ENCODE measurements at regions not wholly inside any gene's neighbourhood (a gene's known extent, or its start where the extent isn't known, plus 50 kb on each side); places are given as distances from the start of the nearest gene placed in this dataset.
A peak's percentile ranks its signal among the peaks of the same experiment; 100 is the strongest.

GRCh38 chr15:38975282-38975990 lies 410.8 kb upstream of the RASGRP1 start:
- ChIA-PET POLR2A (no interaction called here), CTCF (interaction anchor here (0.9 to 1.3 kb wide), 2 partner anchors 11 to 16 kb away, joined by 3 read pairs; no protein-coding TSS in a partner anchor)
- H3K9me3 ChIP-seq: 0 out of 2 replicates have a peak, but pooled peaks cover 3% of the 10 kb centered on the region

GRCh38 chr15:38991126-38991525 lies 426.5 kb upstream of the RASGRP1 start:
- no peak overlapping the region for H3K4me2 ChIP-seq
- H3K36me3 ChIP-seq (replicated peaks in 1 of 2; ENCODE audit: control insufficient read depth in 1 of 2, insufficient read depth in 2 of 2, low read length in 1 of 2): no peaks in the 10 kb centered on the region
- TF ChIP-seq RAD21 (IDR thresholded peaks at IDR 0.05; ENCODE audit: low read length) (peak; percentile 71), SMC3 (IDR thresholded peaks at IDR 0.05; ENCODE audit: low read depth, low read length) (peak; percentile 68), JUND (IDR thresholded peaks at IDR 0.05) (no peak), MAX (IDR thresholded peaks at IDR 0.05; ENCODE audit: low read depth) (peak; percentile 18; the same call in 1 of the 2 replicates), GABPA (IDR thresholded peaks at IDR 0.05; ENCODE audit: low read depth) (no peak), CTCF (IDR thresholded peaks at IDR 0.05) (peak; percentile 64)
- H3K9me3 ChIP-seq: no peaks in the 10 kb centered on the region
- DNase-seq: peak; percentile 36
- ChIA-PET CTCF (interaction anchor here (0.6 to 3.5 kb wide), 28 partner anchors 9 to 766 kb away, joined by 3 to 27 read pairs (median 4); no protein-coding TSS in a partner anchor), POLR2A (no interaction called here)
- no peaks in the 10 kb centered on the region for H3K79me2 ChIP-seq (ENCODE audit: insufficient read depth)
- no peaks in the 10 kb centered on the region for H3K9me2 ChIP-seq
- no peak overlapping the region for H3K9ac ChIP-seq
- peak overlapping the region; percentile 16 to 48 for H3K27ac ChIP-seq (ENCODE audit: low read depth in 2 of 2, low read length in 1 of 2)
- no peak overlapping the region for H2AFZ ChIP-seq (ENCODE audit: low read depth)
- H3K27me3 ChIP-seq (ENCODE audit: insufficient read depth): no peaks in the 10 kb centered on the region
- 78% methylated on average over 4 of the region's 4 CpGs for WGBS (ENCODE audit: low lambda C conversion rate)
- H4K20me1 ChIP-seq (ENCODE audit: insufficient read depth): no peaks in the 10 kb centered on the region
- peaks cover 9 to 18% of the 10 kb centered on the region in 2 experiments; a peak in 3 of 4 replicates for H3K4me1 ChIP-seq (ENCODE audit: control insufficient read depth in 1 of 2, insufficient read depth in 2 of 2, low read depth in 1 of 2, low read length in 1 of 2)
- H3K4me3 ChIP-seq (ENCODE audit: low read depth in 2 of 2, low read length in 1 of 2): no peak overlapping the region
- peaks cover 5% of the 10 kb centered on the region for H3F3A ChIP-seq (replicated peaks; ENCODE audit: insufficient read depth)

More at GRCh38 chr15:38975282-38975990, 410.8 kb upstream of the RASGRP1 start:
- no peak for TF ChIP-seq SMC3 (IDR thresholded peaks at IDR 0.05; ENCODE audit: low read depth, low read length)
- no peak for TF ChIP-seq TAF1 (IDR thresholded peaks at IDR 0.05; ENCODE audit: borderline replicate concordance, low read depth, low read length)
- no peak for TF ChIP-seq ELF1 (IDR thresholded peaks at IDR 0.05)
- TF ChIP-seq YY1 (IDR thresholded peaks at IDR 0.05; ENCODE audit: low read depth): no peak
- TF ChIP-seq TEAD4 (IDR thresholded peaks at IDR 0.05; ENCODE audit: borderline replicate concordance, insufficient read depth): no peak
- TF ChIP-seq MXI1 (IDR thresholded peaks at IDR 0.05; ENCODE audit: low read depth, low read length): no peak
- TF ChIP-seq MEF2A (IDR thresholded peaks at IDR 0.05; ENCODE audit: borderline replicate concordance, low read depth): no peak
- TF ChIP-seq REST (IDR thresholded peaks at IDR 0.05; ENCODE audit: low read depth, low read length): no peak
- no peak for TF ChIP-seq FOXM1 (IDR thresholded peaks at IDR 0.05; ENCODE audit: low read depth)
- TF ChIP-seq FOXJ3 (CRISPR knock-in tag; IDR thresholded peaks at IDR 0.05): no peak
- H3F3A ChIP-seq (replicated peaks; ENCODE audit: insufficient read depth): peaks cover 4% of the 10 kb centered on the region
- H3K79me2 ChIP-seq (ENCODE audit: insufficient read depth): no peaks in the 10 kb centered on the region
- no peak overlapping the region for H3K27ac ChIP-seq (ENCODE audit: low read depth in 2 of 2, low read length in 1 of 2)
- no peaks in the 10 kb centered on the region for H4K20me1 ChIP-seq (ENCODE audit: insufficient read depth)
- H2AFZ ChIP-seq (ENCODE audit: low read depth): no peak overlapping the region
- no peaks in the 10 kb centered on the region for H3K4me1 ChIP-seq (ENCODE audit: control insufficient read depth in 1 of 2, insufficient read depth in 2 of 2, low read depth in 1 of 2, low read length in 1 of 2)
- no peak for DNase-seq
- H3K9ac ChIP-seq: no peak overlapping the region
- no peak overlapping the region for H3K4me3 ChIP-seq (ENCODE audit: low read depth in 2 of 2, low read length in 1 of 2)
- no peaks in the 10 kb centered on the region for H3K9me2 ChIP-seq
- WGBS (ENCODE audit: low lambda C conversion rate): 83% methylated on average over 5 of the region's 5 CpGs
- H3K4me2 ChIP-seq: no peak overlapping the region
- H3K36me3 ChIP-seq (replicated peaks in 1 of 2; ENCODE audit: control insufficient read depth in 1 of 2, insufficient read depth in 2 of 2, low read length in 1 of 2): no peaks in the 10 kb centered on the region
- no peaks in the 10 kb centered on the region for H3K27me3 ChIP-seq (ENCODE audit: insufficient read depth)

Data from SK-N-SH (cell line).